H1 (cell line): ENCODE measurements at regions not wholly inside any gene's neighbourhood (a gene's known extent, or its start where the extent isn't known, plus 50 kb on each side); places are given as distances from the start of the nearest gene placed in this dataset.

Source experiments
- CTCF ChIA-PET: fragments of 300-600 bp; sonication (Branson Sonifier 250); formaldehyde crosslinking; loops from one replicate; lab custom pipeline; 2021; ENCODE audit not compliant: partially characterized antibody; lab: Charles Lee
- POLR2A ChIA-PET: fragments of 300-600 bp; sonication (Branson Sonifier 250); formaldehyde crosslinking; loops from one replicate; lab custom pipeline; 2021; ENCODE audit warnings: inconsistent platforms; ENCODE audit not compliant: partially characterized antibody; lab: Charles Lee
- DNase-seq, 2 experiments: peaks; one replicate each; pipeline versions ENCODE4 v3.0.0 to v3.0.0-alpha.2; 2010 to 2022; ENCODE audit warnings: low spot score in 2 of 2, low read depth in 1 of 2, mixed read lengths in 1 of 2
- FAIRE-seq: peaks from 2 replicates; lab custom pipeline; 2011; peaks lifted over from hg19 to GRCh38; lab: Jason Lieb, UNC
- H2AFZ ChIP-seq: 2 replicates; pipeline ENCODE4 v1.8.1; 2012; ENCODE audit warnings: low read length, inconsistent platforms
- H2AK5ac ChIP-seq: 2 replicates; pipeline ENCODE4 v1.6.1; 2013; ENCODE audit warnings: low read depth, low read length
- H2BK120ac ChIP-seq: replicated peaks from 2 replicates; pipeline ENCODE3; 2013; ENCODE audit warnings: low read depth, low read length, inconsistent platforms
- H2BK12ac ChIP-seq: 2 replicates; pipeline ENCODE4 v1.6.1; 2013; ENCODE audit warnings: low read depth, low read length
- H2BK15ac ChIP-seq: 2 replicates; pipeline ENCODE4 v1.6.1; 2013; ENCODE audit warnings: low read length
- H2BK20ac ChIP-seq: 2 replicates; pipeline ENCODE4 v1.6.1; 2013; ENCODE audit warnings: low read length
- H2BK5ac ChIP-seq: 2 replicates; pipeline ENCODE4 v1.6.1; 2013; ENCODE audit warnings: low read depth, low read length
- H3K14ac ChIP-seq: 2 replicates; pipeline ENCODE4 v1.6.1; 2013; ENCODE audit warnings: inconsistent platforms; ENCODE audit not compliant: insufficient read length
- H3K18ac ChIP-seq: 2 replicates; pipeline ENCODE4 v1.6.1; 2013; ENCODE audit warnings: low read length; ENCODE audit errors: extremely low read depth
- H3K23ac ChIP-seq: 2 replicates; pipeline ENCODE4 v1.6.1; 2013; ENCODE audit warnings: inconsistent platforms; ENCODE audit not compliant: insufficient read length
- H3K23me2 ChIP-seq: 2 replicates; pipeline ENCODE4 v1.6.1; 2013; ENCODE audit warnings: low read depth, low read length
- H3K27ac ChIP-seq: 2 replicates; pipeline ENCODE4 v1.6.1; 2011; ENCODE audit warnings: low read depth, low read length, inconsistent platforms
- H3K27me3 ChIP-seq, 4 experiments: replicated peaks in 1 of 4; 1 replicate in 1 of 4; 2 replicates in 3 of 4; pipeline versions ENCODE4 v1.6.1 to v1.8.1; 2011 to 2013; ENCODE audit warnings: low read length in 3 of 4, mild to moderate bottlenecking in 3 of 4, inconsistent platforms in 2 of 4, mixed read lengths in 2 of 4, moderate library complexity in 1 of 4; ENCODE audit not compliant: control insufficient read depth in 3 of 4, insufficient read depth in 3 of 4; ENCODE audit errors: extremely low read depth in 1 of 4
- H3K36me3 ChIP-seq, 4 experiments: 2 replicates each; pipeline versions ENCODE4 v1.6.1 to v1.8.1; 2011 to 2013; ENCODE audit warnings: mild to moderate bottlenecking in 4 of 4, low read length in 3 of 4, moderate library complexity in 2 of 4, control low read depth in 1 of 4, inconsistent platforms in 1 of 4; ENCODE audit not compliant: insufficient read depth in 4 of 4, control insufficient read depth in 2 of 4
- H3K4ac ChIP-seq: replicated peaks from 2 replicates; pipeline ENCODE3; 2013; ENCODE audit warnings: low read length, low read depth, mixed read lengths, inconsistent platforms; ENCODE audit not compliant: insufficient read length
- H3K4me1 ChIP-seq, 4 experiments: replicated peaks in 1 of 4; 1 replicate in 1 of 4; 2 replicates in 3 of 4; pipeline versions ENCODE4 v1.6.1 to v1.8.1; 2011 to 2013; ENCODE audit warnings: low read length in 3 of 4, inconsistent platforms in 2 of 4, mixed read lengths in 1 of 4; ENCODE audit not compliant: insufficient read depth in 4 of 4, control insufficient read depth in 3 of 4
- H3K4me2 ChIP-seq, 2 experiments: 2 replicates each; pipeline versions ENCODE4 v1.6.1 to v1.8.1; 2011 to 2013; ENCODE audit warnings: low read depth in 2 of 2, low read length in 2 of 2, control low read depth in 1 of 2, inconsistent platforms in 1 of 2, mild to moderate bottlenecking in 1 of 2; ENCODE audit not compliant: insufficient read depth in 1 of 2
- H3K4me3 ChIP-seq, 4 experiments: fragments of 200-600, 300-600 bp in 1 of 4; sonication (generic), shearing (Covaris generic), sonication (Bioruptor Twin) in 1 of 4; 2 replicates each; pipeline versions ENCODE4 v1.5.1 to v1.8.1; 2011 to 2016; ENCODE audit warnings: low read length in 4 of 4, low read depth in 3 of 4, control low read depth in 2 of 4, inconsistent platforms in 2 of 4, mild to moderate bottlenecking in 2 of 4, mixed read lengths in 1 of 4, moderate library complexity in 1 of 4; ENCODE audit not compliant: insufficient read depth in 2 of 4; ENCODE audit errors: extremely low read depth in 1 of 4
- H3K56ac ChIP-seq: replicated peaks from 2 replicates; pipeline ENCODE3; 2013; ENCODE audit warnings: low read depth, mild to moderate bottlenecking, mixed read lengths, low read length, inconsistent platforms; ENCODE audit not compliant: insufficient read length
- H3K79me1 ChIP-seq: 2 replicates; pipeline ENCODE4 v1.6.1; 2013; ENCODE audit warnings: low read depth, low read length, control low read depth
- H3K79me2 ChIP-seq, 2 experiments: 2 replicates each; pipeline versions ENCODE4 v1.6.1 to v1.8.1; 2012 to 2013; ENCODE audit warnings: low read length in 2 of 2, mild to moderate bottlenecking in 2 of 2, inconsistent platforms in 1 of 2; ENCODE audit not compliant: insufficient read depth in 2 of 2, control insufficient read depth in 1 of 2
- H3K9ac ChIP-seq, 4 experiments: replicated peaks in 1 of 4; 1 replicate in 1 of 4; 2 replicates in 3 of 4; pipeline versions ENCODE4 v1.6.1 to v1.8.1; 2011 to 2013; ENCODE audit warnings: low read depth in 3 of 4, low read length in 3 of 4, control low read depth in 2 of 4, mild to moderate bottlenecking in 2 of 4, moderate library complexity in 2 of 4, inconsistent platforms in 1 of 4; ENCODE audit errors: extremely low read depth in 1 of 4
- H3K9me3 ChIP-seq, 2 experiments: 2 replicates each; pipeline versions ENCODE4 v1.6.1 to v1.8.1; 2012 to 2013; ENCODE audit warnings: mild to moderate bottlenecking in 2 of 2, moderate library complexity in 2 of 2, control low read depth in 1 of 2, inconsistent platforms in 1 of 2, low read depth in 1 of 2, low read length in 1 of 2, mixed read lengths in 1 of 2; ENCODE audit not compliant: insufficient read depth in 2 of 2
- H4K20me1 ChIP-seq, 2 experiments: replicated peaks in 1 of 2; 2 replicates each; pipeline versions ENCODE3 to v1.8.1; 2011 to 2013; ENCODE audit warnings: inconsistent platforms in 2 of 2, low read length in 2 of 2, mild to moderate bottlenecking in 1 of 2; ENCODE audit not compliant: insufficient read depth in 2 of 2, control insufficient read depth in 1 of 2
- H4K5ac ChIP-seq: 2 replicates; pipeline ENCODE4 v1.6.1; 2013; ENCODE audit warnings: low read length, low read depth, mixed read lengths, inconsistent platforms; ENCODE audit not compliant: insufficient read length
- H4K8ac ChIP-seq: 2 replicates; pipeline ENCODE4 v1.8.0; 2013; ENCODE audit warnings: mild to moderate bottlenecking, moderate library complexity, low read length, inconsistent platforms; ENCODE audit not compliant: insufficient read depth; ENCODE audit errors: extremely low read depth
- H4K91ac ChIP-seq: replicated peaks from 2 replicates; pipeline ENCODE3; 2013; ENCODE audit warnings: low read length, mixed read lengths, inconsistent platforms; ENCODE audit not compliant: insufficient read length
- ASH2L ChIP-seq: fragments of 200-600, 300-600 bp; sonication (generic); IDR thresholded peaks from one replicate; pipeline ENCODE4 v1.7.1; 2017; ENCODE audit warnings: low read length
- BACH1 ChIP-seq: IDR thresholded peaks from 2 replicates; pipeline ENCODE4 v1.6.1; 2012; ENCODE audit warnings: low read length, improper control_type of control experiment
- BCL11A ChIP-seq, 2 experiments: IDR thresholded peaks; one replicate each; pipeline ENCODE4 v1.6.1; 2011; ENCODE audit warnings: low read depth in 2 of 2, low read length in 2 of 2, mild to moderate bottlenecking in 2 of 2
- BRCA1 ChIP-seq: IDR thresholded peaks from 2 replicates; pipeline ENCODE4 v1.6.1; 2012; ENCODE audit warnings: low read depth, low read length, improper control_type of control experiment
- CEBPB ChIP-seq: IDR thresholded peaks from 2 replicates; pipeline ENCODE4 v1.6.1; 2012; ENCODE audit warnings: low read depth, low read length
- CHD2 ChIP-seq: IDR thresholded peaks from 2 replicates; pipeline ENCODE4 v1.6.1; 2012; ENCODE audit warnings: low read length, improper control_type of control experiment
- CREB1 ChIP-seq: IDR thresholded peaks from 2 replicates; pipeline ENCODE4 v1.6.1; 2012; ENCODE audit warnings: inconsistent platforms
- EZH2 ChIP-seq: fragments of 200-600 bp; sonication (generic); IDR thresholded peaks from 2 replicates; pipeline ENCODE4 v1.7.1; 2012; ENCODE audit warnings: low read depth, mild to moderate bottlenecking, moderate library complexity, low read length, inconsistent platforms; ENCODE audit not compliant: severe bottlenecking
- FOSL1 ChIP-seq: IDR thresholded peaks from 2 replicates; pipeline ENCODE4 v1.6.1; 2011; ENCODE audit warnings: mild to moderate bottlenecking, low read depth, low read length, moderate library complexity; ENCODE audit not compliant: insufficient read depth
- GABPA ChIP-seq: IDR thresholded peaks from 2 replicates; pipeline ENCODE4 v1.6.1; 2011; ENCODE audit warnings: mild to moderate bottlenecking, low read length, moderate library complexity, borderline replicate concordance; ENCODE audit not compliant: insufficient read depth
- HDAC6 ChIP-seq: IDR thresholded peaks from one replicate; pipeline ENCODE4 v1.7.1; 2012; ENCODE audit warnings: low read depth, mild to moderate bottlenecking, inconsistent platforms, low read length, moderate library complexity
- JUN ChIP-seq: IDR thresholded peaks from 2 replicates; pipeline ENCODE4 v1.6.1; 2011; ENCODE audit warnings: low read depth, mild to moderate bottlenecking, improper control_type of control experiment, low read length
- KDM1A ChIP-seq: fragments of 200-600, 300-600 bp; sonication (generic); IDR thresholded peaks from 2 replicates; pipeline ENCODE4 v1.7.1; 2016; ENCODE audit warnings: mild to moderate bottlenecking, low read length, borderline replicate concordance
- NRF1 ChIP-seq: IDR thresholded peaks from 2 replicates; pipeline ENCODE4 v1.6.1; 2011; ENCODE audit warnings: mild to moderate bottlenecking, low read depth, low read length, improper control_type of control experiment
- POLR2AphosphoS5 ChIP-seq: IDR thresholded peaks from 2 replicates; pipeline ENCODE4 v1.6.1; 2011; ENCODE audit warnings: low read depth, low read length
- SP4 ChIP-seq: IDR thresholded peaks from 2 replicates; pipeline ENCODE4 v1.6.1; 2012; ENCODE audit warnings: low read length, inconsistent platforms
- TAF1 ChIP-seq: IDR thresholded peaks from 2 replicates; pipeline ENCODE4 v1.6.1; 2011; ENCODE audit warnings: mild to moderate bottlenecking, low read depth, low read length
- TF ChIP-seq, protein P1 (sequence below): IDR thresholded peaks from 2 replicates; pipeline ENCODE4 v1.6.1; 2012; ENCODE audit warnings: inconsistent platforms

DNA sequence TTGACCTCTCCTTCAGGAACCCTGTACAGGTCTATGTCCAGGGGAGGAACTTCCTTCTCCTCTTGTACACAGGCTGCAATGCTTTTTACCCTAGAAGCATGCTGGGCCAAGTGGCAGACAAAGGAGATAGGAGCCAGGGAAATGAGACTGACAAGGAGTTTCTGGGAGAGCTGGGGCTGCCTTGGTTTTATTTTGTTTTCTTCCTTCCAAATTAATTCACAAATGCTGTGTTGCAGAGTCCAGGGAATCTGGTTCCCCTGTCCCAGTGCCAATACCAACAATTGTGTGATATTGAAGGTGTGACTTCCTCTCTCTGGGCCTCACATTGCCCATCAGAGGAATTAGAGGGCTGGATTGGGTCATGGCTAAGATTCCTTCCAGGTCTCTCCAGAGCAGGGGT is 224.8 kb upstream of the PPP2R3A start:
- H3K4ac ChIP-seq, result no peak overlapping the region
- no peak overlapping the region for H2BK120ac ChIP-seq
- H3K23me2 ChIP-seq, result no peaks in the 10 kb centered on the region
- no peak overlapping the region for H2BK5ac ChIP-seq
- no peak for FAIRE-seq
- no peak for DNase-seq
- H3K4me3 ChIP-seq, result no peak overlapping the region
- H2BK15ac ChIP-seq, result no peak overlapping the region
- H3K56ac ChIP-seq, result no peak overlapping the region
- H3K18ac ChIP-seq, result no peak overlapping the region
- H3K27me3 ChIP-seq, result no peaks in the 10 kb centered on the region
- H2BK12ac ChIP-seq, result no peak overlapping the region
- H3K27ac ChIP-seq, result no peak overlapping the region
- no peak overlapping the region for H3K14ac ChIP-seq
- H3K36me3 ChIP-seq, result no peaks in the 10 kb centered on the region
- H3K9ac ChIP-seq, result no peak overlapping the region
- no peak overlapping the region for H4K91ac ChIP-seq
- POLR2A ChIA-PET, result no interaction called here
- CTCF ChIA-PET, result interaction anchor here (1.7 kb wide), 1 partner anchor 156 kb away, joined by 5 read pairs; no protein-coding TSS in a partner anchor
- H4K5ac ChIP-seq, result no peak overlapping the region
- H2AFZ ChIP-seq, result no peak overlapping the region
- H3K4me2 ChIP-seq, result no peak overlapping the region
- H4K20me1 ChIP-seq, result no peaks in the 10 kb centered on the region
- H4K8ac ChIP-seq, result no peak overlapping the region
- H3K79me2 ChIP-seq, result no peaks in the 10 kb centered on the region
- no peaks in the 10 kb centered on the region for H3K9me3 ChIP-seq
- no peak overlapping the region for H2AK5ac ChIP-seq
- peaks cover 0 to 4% (median 0%) of the 10 kb centered on the region in 4 experiments; a peak in 1 of 7 replicates for H3K4me1 ChIP-seq
- no peaks in the 10 kb centered on the region for H3K79me1 ChIP-seq
- no peak overlapping the region for H2BK20ac ChIP-seq
- no peak overlapping the region for H3K23ac ChIP-seq
- TF ChIP-seq BACH1, result no peak
- no peak for TF ChIP-seq ASH2L
- no peak for TF ChIP-seq HDAC6
- no peak for TF ChIP-seq POLR2AphosphoS5
- TF ChIP-seq CEBPB, result no peak
- no peak for TF ChIP-seq BCL11A (IDR thresholded peaks at IDR 0.05; ENCODE audit: low read depth in 2 of 2, low read length in 2 of 2)
- no peak for TF ChIP-seq CHD2
- no peak for TF ChIP-seq GABPA
- no peak for TF ChIP-seq CREB1
- TF ChIP-seq NRF1, result no peak
- no peak for TF ChIP-seq EZH2
- TF ChIP-seq KDM1A, result no peak
- TF ChIP-seq JUN, result no peak
- TF ChIP-seq, protein P1, sequence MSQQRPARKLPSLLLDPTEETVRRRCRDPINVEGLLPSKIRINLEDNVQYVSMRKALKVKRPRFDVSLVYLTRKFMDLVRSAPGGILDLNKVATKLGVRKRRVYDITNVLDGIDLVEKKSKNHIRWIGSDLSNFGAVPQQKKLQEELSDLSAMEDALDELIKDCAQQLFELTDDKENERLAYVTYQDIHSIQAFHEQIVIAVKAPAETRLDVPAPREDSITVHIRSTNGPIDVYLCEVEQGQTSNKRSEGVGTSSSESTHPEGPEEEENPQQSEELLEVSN, result no peak
- no peak for TF ChIP-seq FOSL1
- no peak for TF ChIP-seq TAF1
- no peak for TF ChIP-seq SP4
- TF ChIP-seq BRCA1, result no peak
